Frontal cortex (tissue), 3 donors: ENCODE measurements at regions not wholly inside any gene's neighbourhood (a gene's known extent, or its start where the extent isn't known, plus 50 kb on each side); places are given as distances from the start of the nearest gene placed in this dataset.

ENCODE experiments used
- DNase-seq, 2 donors: peaks; one replicate each; pipeline ENCODE4 v3.0.0; 2012; ENCODE audit warnings: low spot score in 2 of 2
- FAIRE-seq: peaks from 2 replicates; lab custom pipeline; 2012; peaks lifted over from hg19 to GRCh38; lab: Jason Lieb, UNC
- donor health status: control.
- donor health status: control.
- donor health status: control.

DNA sequence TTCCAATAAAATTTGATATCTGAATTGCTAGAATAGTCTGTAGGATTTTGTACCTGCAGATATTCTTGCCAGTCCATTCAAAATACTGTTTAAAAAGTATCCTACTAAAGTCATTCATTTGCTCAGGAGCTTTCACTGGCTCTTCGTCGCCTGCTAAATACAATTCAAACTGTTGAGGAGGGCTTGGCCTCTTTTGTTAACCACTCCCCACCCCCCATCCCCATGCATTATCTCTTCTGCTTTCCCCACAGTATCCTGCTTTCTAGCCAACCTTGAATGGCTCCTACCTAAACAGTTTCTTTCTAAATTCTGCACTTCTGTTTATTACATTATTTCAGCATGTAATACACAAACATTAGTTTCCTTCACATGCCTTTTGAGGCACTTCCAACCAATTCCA, 230.8 kb downstream of the CPE start:
- FAIRE-seq (no peak), DNase-seq (no peak)

DNA sequence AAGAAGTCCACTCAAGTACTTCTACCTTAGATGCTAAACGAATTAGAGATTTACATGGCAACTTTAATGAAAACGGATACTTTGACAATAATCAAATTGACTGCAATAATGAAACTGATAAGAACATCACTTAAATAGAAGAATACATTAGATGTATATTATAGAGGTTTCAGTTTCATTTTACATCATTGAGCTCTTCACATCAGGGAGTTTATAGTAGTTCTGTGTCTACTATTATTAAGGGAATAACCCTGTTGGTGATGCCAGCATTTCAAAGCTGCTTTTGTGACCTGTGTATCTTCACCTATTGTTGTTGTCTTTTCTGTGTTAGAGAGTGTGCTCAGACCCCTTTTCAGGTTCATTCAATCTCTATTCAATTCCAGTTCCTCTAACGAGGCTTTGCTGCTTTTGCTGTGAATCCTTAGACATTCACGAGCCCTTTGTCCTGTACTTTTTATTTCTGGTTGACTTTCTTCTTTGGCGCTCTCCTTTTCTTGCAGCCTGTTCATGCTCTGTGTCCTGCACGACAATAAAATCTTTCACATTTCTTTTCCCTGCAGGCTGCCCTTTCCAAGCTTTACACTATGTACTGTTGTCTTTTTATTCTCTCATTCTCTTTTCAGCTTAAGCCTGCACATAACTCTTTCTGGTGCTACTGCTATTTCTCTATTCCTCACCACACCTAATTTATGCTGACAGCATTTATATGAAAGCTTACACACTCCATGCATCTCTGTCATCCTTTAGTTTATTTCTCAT, 232.1 kb downstream of the CPE start:
- FAIRE-seq = no peak
- no peak for DNase-seq

GRCh38 chr4:165612936-165613335, 234.1 kb downstream of the CPE start:
- no peak for FAIRE-seq
- no peak for DNase-seq

GRCh38 chr4:165613581-165613980, 234.8 kb downstream of the CPE start:
- no peak for FAIRE-seq
- DNase-seq = no peak

DNA sequence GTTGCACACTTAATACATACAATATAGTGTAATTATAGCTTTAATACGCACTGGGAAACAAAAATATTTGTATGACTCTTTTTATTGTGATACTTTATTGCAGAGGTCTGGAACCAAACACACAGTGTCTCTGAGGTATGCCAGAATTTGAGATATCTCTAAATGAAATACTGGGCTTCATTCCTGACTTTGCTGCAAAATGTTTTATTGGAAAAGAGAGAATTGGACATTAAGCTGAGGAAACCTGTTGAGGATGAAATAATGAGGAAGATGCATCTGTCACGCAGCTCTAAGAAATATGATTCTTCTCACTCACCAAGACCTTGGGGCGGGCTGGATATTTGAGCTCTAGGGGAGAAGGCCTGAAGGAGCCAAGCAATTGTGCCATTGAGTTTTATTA, 242.1 kb downstream of the CPE start:
- FAIRE-seq (no peak), DNase-seq (no peak)

GRCh38 chr4:165621983-165622382, 243.2 kb downstream of the CPE start:
- DNase-seq (no peak), FAIRE-seq (no peak)

DNA sequence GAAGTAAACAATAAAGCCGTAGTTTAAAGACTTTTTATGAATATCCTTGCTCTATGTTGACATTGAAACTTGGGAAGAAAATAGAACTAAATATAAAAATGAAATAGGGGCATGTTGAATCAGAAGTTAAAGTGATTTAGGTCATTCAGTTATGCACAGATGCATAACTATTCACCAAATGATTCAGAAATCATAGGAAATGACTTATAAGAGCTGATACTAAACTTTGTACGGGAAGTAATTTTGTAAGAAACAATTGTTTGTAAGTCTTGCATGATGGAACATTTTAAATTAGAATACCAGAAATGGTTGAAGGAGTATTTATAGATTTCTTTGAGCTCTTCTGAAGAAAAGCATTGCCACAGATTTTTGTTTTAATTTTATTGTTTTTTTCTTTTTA, 246.5 kb downstream of the CPE start:
- FAIRE-seq (no peak), DNase-seq (no peak)

DNA sequence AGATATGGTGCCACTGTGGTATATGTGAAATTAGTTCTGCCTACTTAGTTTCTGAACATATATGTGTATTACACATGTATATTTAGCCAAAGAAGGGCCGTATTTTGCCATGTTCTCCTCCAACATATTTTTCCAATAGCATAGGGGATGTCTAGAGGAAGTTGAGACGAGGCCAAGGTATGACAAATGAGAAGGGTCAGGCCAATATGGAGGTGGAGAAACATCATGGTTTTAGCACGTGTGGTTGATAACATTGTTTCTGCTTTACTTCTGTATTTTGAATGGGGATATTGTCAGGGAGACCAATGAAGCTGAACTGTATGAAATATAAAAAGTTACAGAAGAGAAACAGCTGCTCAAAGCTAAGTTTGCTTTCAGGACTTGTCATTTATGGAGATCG, 246.7 kb upstream of the TLL1 start:
- FAIRE-seq (no peak), DNase-seq (no peak)

DNA sequence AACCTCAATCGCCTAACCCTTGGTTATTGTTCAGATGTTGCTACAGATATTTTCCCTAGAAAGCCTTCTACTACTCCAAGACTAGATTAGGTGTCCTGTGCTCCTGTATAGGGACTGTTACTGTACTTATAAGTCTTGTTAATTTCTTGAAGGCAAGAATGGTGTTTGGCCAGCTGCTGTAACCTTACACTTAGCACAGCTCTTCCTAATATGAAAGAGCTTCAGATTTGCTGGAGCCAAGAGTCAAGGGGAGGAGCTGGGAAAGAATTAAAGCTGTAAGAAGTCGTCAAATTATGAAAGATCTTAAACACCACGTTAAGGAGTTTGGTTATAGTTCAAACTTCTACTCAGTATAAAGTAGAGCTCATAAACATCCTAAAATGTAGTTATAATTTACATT, 245.9 kb upstream of the TLL1 start:
- DNase-seq (no peak), FAIRE-seq (no peak)

GRCh38 chr4:165627548-165627947, 245.5 kb upstream of the TLL1 start:
- DNase-seq (no peak), FAIRE-seq (no peak)

GRCh38 chr4:165628572-165628971, 244.5 kb upstream of the TLL1 start:
- DNase-seq (no peak), FAIRE-seq (no peak)

DNA sequence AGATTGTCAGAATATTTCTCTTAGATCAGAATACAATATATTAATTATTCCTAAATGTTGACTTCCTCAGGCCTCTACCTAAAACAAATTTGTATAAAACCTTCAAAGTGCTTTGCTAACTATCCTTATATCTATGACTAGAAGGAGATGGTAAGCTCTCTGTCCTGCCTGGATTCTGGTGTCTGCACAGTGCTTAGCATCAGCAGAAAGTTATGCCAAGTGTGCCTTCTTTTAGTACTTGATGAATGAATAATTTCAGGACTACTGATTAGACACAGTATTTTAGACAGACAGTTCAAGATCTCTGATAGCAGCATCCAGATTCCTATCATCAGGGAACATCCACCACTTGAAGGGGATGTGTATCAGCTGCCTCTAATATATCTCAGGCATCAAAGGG, 242.4 kb upstream of the TLL1 start:
- FAIRE-seq = no peak
- no peak for DNase-seq

- no peak for DNase-seq
- FAIRE-seq = no peak
Observed at GRCh38 chr4:165631208-165631894, 241.7 kb upstream of the TLL1 start.

- DNase-seq = no peak
- no peak for FAIRE-seq
Observed at GRCh38 chr4:165631912-165632311, 241.1 kb upstream of the TLL1 start.

- FAIRE-seq = no peak
- DNase-seq = no peak
Observed at GRCh38 chr4:165634766-165635165, 238.3 kb upstream of the TLL1 start.

GRCh38 chr4:165635381-165635780, 237.7 kb upstream of the TLL1 start:
- DNase-seq = no peak

GRCh38 chr4:165635951-165636350, 237.1 kb upstream of the TLL1 start:
- no peak for FAIRE-seq
- no peak for DNase-seq

More at GRCh38 chr4:165635381-165635780, 237.7 kb upstream of the TLL1 start:
- no peak for FAIRE-seq

DNA sequence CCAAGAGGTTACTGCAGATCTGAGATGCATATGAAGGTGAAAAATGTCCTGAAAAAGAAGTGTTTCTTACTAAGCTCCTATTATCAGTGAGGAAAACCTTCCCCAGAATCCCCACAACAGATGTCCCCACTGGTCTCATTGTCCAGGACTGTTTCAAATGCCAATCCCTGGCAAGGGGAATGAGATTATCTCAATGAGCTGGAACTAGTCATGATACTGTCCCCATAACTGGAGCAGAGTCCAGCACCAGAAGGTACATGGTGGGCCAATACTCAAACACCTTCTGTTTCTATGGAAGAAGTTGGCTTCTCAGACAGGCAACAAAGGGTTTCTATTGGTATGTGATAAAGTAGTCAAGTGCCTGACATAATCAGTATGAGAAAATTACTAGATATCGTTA, 221.1 kb upstream of the TLL1 start:
- DNase-seq = no peak

DNA sequence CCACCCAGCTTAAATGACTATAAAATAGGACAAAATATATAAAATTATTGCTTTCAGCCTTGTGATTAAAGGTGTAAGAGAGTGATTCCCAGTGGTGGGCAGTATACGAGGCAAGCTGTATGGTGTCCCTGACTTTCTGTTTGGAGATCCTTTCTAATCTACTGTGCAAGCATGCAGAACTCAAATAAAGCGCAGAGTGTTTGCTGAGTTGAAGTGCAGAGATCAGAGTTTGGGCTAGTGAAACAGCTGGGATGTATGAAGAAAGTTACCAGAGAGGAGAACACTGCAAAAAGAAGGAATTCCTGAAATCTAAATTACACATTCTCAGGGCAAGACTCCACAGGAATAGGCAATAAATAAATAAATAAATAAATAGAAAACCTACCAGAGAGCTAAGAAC, 218.5 kb upstream of the TLL1 start:
- no peak for FAIRE-seq
- no peak for DNase-seq

More for the DNA sequence above, 221.1 kb upstream of the TLL1 start:
- no peak for FAIRE-seq

DNA sequence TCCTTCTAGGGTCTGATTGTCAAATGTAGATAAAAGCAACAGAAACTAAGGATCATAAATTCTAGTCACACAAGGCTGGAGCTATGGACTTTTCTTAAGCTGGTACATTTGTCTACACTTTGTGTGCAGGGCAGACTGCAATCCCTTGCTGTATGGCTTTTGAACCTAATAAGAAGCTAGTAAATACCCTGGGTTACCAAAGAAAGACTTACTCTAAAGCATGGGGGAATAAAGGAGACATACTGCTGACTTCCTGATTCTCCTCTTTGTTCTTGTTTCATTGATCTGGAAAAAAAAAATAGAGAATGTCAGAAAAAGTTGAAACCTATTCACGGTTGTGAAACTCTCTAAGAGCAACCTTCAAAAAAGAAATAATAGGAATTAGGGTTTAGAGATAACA, 216.6 kb upstream of the TLL1 start:
- FAIRE-seq = no peak
- DNase-seq = no peak

- no peak for FAIRE-seq
- DNase-seq = no peak
Observed at GRCh38 chr4:165656829-165657490, 216.1 kb upstream of the TLL1 start.
